IMR-90 (cell line): ENCODE measurements at regions not wholly inside any gene's neighbourhood (a gene's known extent, or its start where the extent isn't known, plus 50 kb on each side); places are given as distances from the start of the nearest gene placed in this dataset.

Source experiments
- ATAC-seq: fragments of 200-7000 bp; cut with Tn5 transposase; 2 replicates; pipeline ENCODE4 v1.9.1; 2020; ENCODE audit warnings: low read depth, mild to moderate bottlenecking, moderate library complexity
- BruUV-seq: library from RNA; stranded (reverse); fragments of 400-500 nt; replicated peaks from 2 replicates; lab custom pipeline; 2021; lab: Mats Ljungman, UMichigan
- CTCF ChIA-PET: fragments of 300-600 bp; formaldehyde crosslinking; extraction: SDS; loops from one replicate; lab custom pipeline; 2021; ENCODE audit warnings: antibody characterized with exemption; lab: Yijun Ruan, JAX
- POLR2A ChIA-PET: fragments of 300-600 bp; sonication (Branson Sonifier 250); formaldehyde crosslinking; loops from one replicate; lab custom pipeline; 2022; ENCODE audit warnings: antibody characterized with exemption; ENCODE audit not compliant: unreplicated experiment; lab: Charles Lee
- DNase-seq: peaks from one replicate; pipeline ENCODE4 v3.0.0; 2013
- H2AFZ ChIP-seq: replicated peaks from 2 replicates; pipeline ENCODE3; 2013; ENCODE audit warnings: low read length, mild to moderate bottlenecking; ENCODE audit not compliant: poor library complexity
- H2AK5ac ChIP-seq: 2 replicates; pipeline ENCODE4 v1.6.1; 2013; ENCODE audit warnings: low read depth, low read length, inconsistent platforms
- H2AK9ac ChIP-seq: replicated peaks from 2 replicates; pipeline ENCODE3; 2013; ENCODE audit warnings: mild to moderate bottlenecking, low read depth, low read length, moderate library complexity; ENCODE audit not compliant: poor library complexity
- H2BK120ac ChIP-seq: 2 replicates; pipeline ENCODE4 v1.6.1; 2013; ENCODE audit warnings: low read depth, low read length, inconsistent platforms
- H2BK15ac ChIP-seq: 3 replicates; pipeline ENCODE4 v1.6.1; 2013; ENCODE audit warnings: low read depth, low read length, inconsistent platforms
- H2BK20ac ChIP-seq: 2 replicates; pipeline ENCODE4 v1.6.1; 2013; ENCODE audit warnings: low read depth, mild to moderate bottlenecking, inconsistent platforms, low read length, moderate library complexity
- H2BK5ac ChIP-seq: 2 replicates; pipeline ENCODE4 v1.6.1; 2013; ENCODE audit warnings: mild to moderate bottlenecking, low read depth, low read length, inconsistent platforms; ENCODE audit not compliant: poor library complexity, severe bottlenecking
- H3K14ac ChIP-seq: replicated peaks from 2 replicates; pipeline ENCODE4 v1.6.1; 2013; ENCODE audit warnings: low read depth, low read length, inconsistent platforms
- H3K18ac ChIP-seq: 2 replicates; pipeline ENCODE4 v1.6.1; 2013; ENCODE audit warnings: low read depth, low read length, control low read depth
- H3K23ac ChIP-seq: 2 replicates; pipeline ENCODE4 v1.6.1; 2013; ENCODE audit warnings: low read depth, low read length, inconsistent platforms
- H3K27ac ChIP-seq: 2 replicates; pipeline ENCODE4 v1.5.1; 2013; ENCODE audit warnings: mild to moderate bottlenecking, control low read depth, low read length; ENCODE audit not compliant: insufficient read depth
- H3K27me3 ChIP-seq: 2 replicates; pipeline ENCODE4 v1.6.1; 2013; ENCODE audit warnings: low read length; ENCODE audit not compliant: control insufficient read depth, insufficient read depth
- H3K36me3 ChIP-seq: 2 replicates; pipeline ENCODE4 v1.6.1; 2013; ENCODE audit warnings: low read length, mixed read lengths; ENCODE audit not compliant: control insufficient read depth, insufficient read depth
- H3K4ac ChIP-seq: 2 replicates; pipeline ENCODE4 v1.6.1; 2013; ENCODE audit warnings: low read depth, low read length, inconsistent platforms
- H3K4me1 ChIP-seq: 2 replicates; pipeline ENCODE4 v1.6.1; 2013; ENCODE audit warnings: low read length, mixed read lengths; ENCODE audit not compliant: control insufficient read depth, insufficient read depth
- H3K4me2 ChIP-seq: 2 replicates; pipeline ENCODE4 v1.6.1; 2013; ENCODE audit warnings: low read depth, mild to moderate bottlenecking, control low read depth, low read length, moderate library complexity
- H3K4me3 ChIP-seq: 2 replicates; pipeline ENCODE4 v1.5.1; 2013; ENCODE audit warnings: low read depth, mild to moderate bottlenecking, control low read depth, low read length, moderate library complexity; ENCODE audit not compliant: insufficient read depth
- H3K56ac ChIP-seq: 2 replicates; pipeline ENCODE4 v1.6.1; 2013; ENCODE audit warnings: low read length, inconsistent platforms; ENCODE audit not compliant: insufficient read depth; ENCODE audit errors: extremely low read depth
- H3K79me1 ChIP-seq, 2 experiments: 2 replicates each; pipeline ENCODE4 v1.6.1; 2013; ENCODE audit warnings: low read length in 2 of 2, inconsistent platforms in 1 of 2, low read depth in 1 of 2
- H3K9ac ChIP-seq: 2 replicates; pipeline ENCODE4 v1.6.1; 2013; ENCODE audit warnings: low read depth, low read length, control low read depth
- H3K9me1 ChIP-seq: 2 replicates; pipeline ENCODE4 v1.6.1; 2013; ENCODE audit warnings: low read length, inconsistent platforms; ENCODE audit not compliant: insufficient read depth
- H3K9me3 ChIP-seq: 2 replicates; pipeline ENCODE4 v1.6.1; 2013; ENCODE audit warnings: low read length; ENCODE audit not compliant: control insufficient read depth, insufficient read depth
- H4K20me1 ChIP-seq: 2 replicates; pipeline ENCODE4 v1.6.1; 2013; ENCODE audit warnings: low read length, inconsistent platforms; ENCODE audit not compliant: insufficient read depth
- H4K5ac ChIP-seq: 2 replicates; pipeline ENCODE4 v1.6.1; 2013; ENCODE audit warnings: mild to moderate bottlenecking, low read depth, low read length, control low read depth
- H4K8ac ChIP-seq, 2 experiments: 2 replicates each; pipeline ENCODE4 v1.6.1; 2013; ENCODE audit warnings: low read depth in 2 of 2, low read length in 2 of 2, control low read depth in 1 of 2, inconsistent platforms in 1 of 2
- H4K91ac ChIP-seq: 2 replicates; pipeline ENCODE4 v1.6.1; 2013; ENCODE audit warnings: low read depth, low read length, inconsistent platforms; ENCODE audit not compliant: insufficient read depth
- BHLHE40 ChIP-seq: fragments of 150-350 bp; IDR thresholded peaks from 2 replicates; pipeline ENCODE4 v1.6.1; 2016; ENCODE audit warnings: mild to moderate bottlenecking, low read depth, low read length
- CEBPB ChIP-seq: IDR thresholded peaks from 2 replicates; pipeline ENCODE4 v1.6.1; 2012; ENCODE audit warnings: low read depth, low read length, improper control_type of control experiment
- CHD1 ChIP-seq: IDR thresholded peaks from 2 replicates; pipeline ENCODE4 v1.6.1; 2012; ENCODE audit warnings: low read depth, low read length, improper control_type of control experiment
- ELK1 ChIP-seq: fragments of 150-350 bp; IDR thresholded peaks from 2 replicates; pipeline ENCODE4 v1.6.1; 2016; ENCODE audit warnings: low read depth, mild to moderate bottlenecking, low read length, moderate library complexity, borderline replicate concordance
- FOS ChIP-seq: fragments of 150-350 bp; IDR thresholded peaks from 2 replicates; pipeline ENCODE4 v1.6.1; 2016; ENCODE audit warnings: low read depth, low read length
- MAFK ChIP-seq: IDR thresholded peaks from 2 replicates; pipeline ENCODE4 v1.6.1; 2012; ENCODE audit warnings: low read depth, low read length, improper control_type of control experiment
- MAZ ChIP-seq: IDR thresholded peaks from 2 replicates; pipeline ENCODE4 v1.6.1; 2012; ENCODE audit warnings: low read depth, mild to moderate bottlenecking, low read length, improper control_type of control experiment, moderate library complexity, borderline replicate concordance
- MXI1 ChIP-seq: IDR thresholded peaks from 2 replicates; pipeline ENCODE4 v1.6.1; 2012; ENCODE audit warnings: low read depth, mild to moderate bottlenecking, low read length, moderate library complexity, borderline replicate concordance
- NFE2L2 ChIP-seq: fragments of 150-350 bp; IDR thresholded peaks from 2 replicates; pipeline ENCODE4 v1.6.1; 2016; ENCODE audit warnings: low read depth, mild to moderate bottlenecking, low read length
- POLR2A ChIP-seq: IDR thresholded peaks from 2 replicates; pipeline ENCODE4 v1.6.1; 2012; ENCODE audit warnings: mild to moderate bottlenecking, low read depth, low read length
- RAD21 ChIP-seq: IDR thresholded peaks from 2 replicates; pipeline ENCODE4 v1.6.1; 2012; ENCODE audit warnings: low read length, improper control_type of control experiment
- RCOR1 ChIP-seq: IDR thresholded peaks from 2 replicates; pipeline ENCODE4 v1.6.1; 2012; ENCODE audit warnings: mild to moderate bottlenecking, low read length, improper control_type of control experiment; ENCODE audit not compliant: insufficient replicate concordance
- RFX5 ChIP-seq: IDR thresholded peaks from 2 replicates; pipeline ENCODE4 v1.8.0; 2012; ENCODE audit warnings: low read depth, mild to moderate bottlenecking, low read length, moderate library complexity
- SMC3 ChIP-seq: fragments of 150-350 bp; IDR thresholded peaks from 2 replicates; pipeline ENCODE4 v1.6.1; 2016; ENCODE audit warnings: low read depth, mild to moderate bottlenecking, antibody characterized with exemption, low read length, moderate library complexity
- WGBS, 2 experiments: methylation state at CpG; one replicate each; pipeline versions ENCODE4 v1.1.5 to v1.1.7; 2013; ENCODE audit warnings: missing lambda C conversion rate in 2 of 2; ENCODE audit not compliant: insufficient read length in 1 of 2; ENCODE audit errors: extremely low coverage in 2 of 2; 5-methylcytosine and 5-hydroxymethylcytosine counted together
- dilution Hi-C: fragments of 300-500 bp; cut with HindIII; formaldehyde crosslinking; loops from one replicate; pipeline ENCODE4 v1.14.3; 2018; ENCODE audit warnings: low sequenced_read_pairs; ENCODE audit not compliant: unreplicated experiment
- in situ Hi-C: fragments of 300-500 bp; cut with MboI; formaldehyde crosslinking; loops from 3 replicates; pipeline ENCODE4 v1.14.3; 2019; ENCODE audit warnings: low sequenced_read_pairs, inconsistent platforms, mixed read lengths
- intact Hi-C: fragments of 100-400 bp; cut with micrococcal nuclease; formaldehyde crosslinking; loops from 2 replicates; pipeline ENCODE4 v1.10.0; 2022
- TF ChIP-seq, protein P1 (sequence below): conservative IDR thresholded peaks from 2 replicates; pipeline ENCODE4 v1.5.1; 2012; ENCODE audit warnings: mild to moderate bottlenecking, low read depth, low read length, improper control_type of control experiment
- TF ChIP-seq, protein P2 (sequence below): fragments of 150-350 bp; IDR thresholded peaks from 2 replicates; pipeline ENCODE4 v1.6.1; 2017; ENCODE audit warnings: mild to moderate bottlenecking, antibody characterized with exemption, low read length, low read depth

- Histone ChIP-seq H4K5ac (no peak overlapping the region), H3K4ac (no peak overlapping the region), H2BK120ac (no peak overlapping the region), H3K9me3 (no peaks in the 10 kb centered on the region), H3K4me1 (no peaks in the 10 kb centered on the region), H3K4me3 (no peak overlapping the region), H4K8ac (no peak overlapping the region), H3K36me3 (no peaks in the 10 kb centered on the region), H3K27me3 (no peaks in the 10 kb centered on the region), H3K9ac (no peak overlapping the region), H2BK15ac (no peak overlapping the region), H3K56ac (no peak overlapping the region), H3K4me2 (no peak overlapping the region), H3K27ac (no peak overlapping the region), H3K23ac (no peak overlapping the region), H4K91ac (no peak overlapping the region), H3K18ac (no peak overlapping the region), H2BK20ac (no peak overlapping the region), H2AK9ac (no peak overlapping the region), H2BK5ac (no peak overlapping the region), H3K9me1 (no peaks in the 10 kb centered on the region), H2AK5ac (no peak overlapping the region), H3K79me1 (no peaks in the 10 kb centered on the region), H2AFZ (no peak overlapping the region), H3K14ac (no peak overlapping the region), H4K20me1 (no peaks in the 10 kb centered on the region)
- dilution Hi-C loops, result no loop called here
- ChIA-PET POLR2A (no interaction called here), CTCF (no interaction called here)
- no peak for ATAC-seq
- TF ChIP-seq RFX5 (no peak), RAD21 (no peak), MAFK (no peak), POLR2A (no peak), ELK1 (no peak), RCOR1 (no peak), BHLHE40 (no peak), FOS (no peak), MAZ (no peak), SMC3 (no peak), MXI1 (no peak), CEBPB (no peak), NFE2L2 (no peak), CHD1 (no peak)
- TF ChIP-seq, protein P1, sequence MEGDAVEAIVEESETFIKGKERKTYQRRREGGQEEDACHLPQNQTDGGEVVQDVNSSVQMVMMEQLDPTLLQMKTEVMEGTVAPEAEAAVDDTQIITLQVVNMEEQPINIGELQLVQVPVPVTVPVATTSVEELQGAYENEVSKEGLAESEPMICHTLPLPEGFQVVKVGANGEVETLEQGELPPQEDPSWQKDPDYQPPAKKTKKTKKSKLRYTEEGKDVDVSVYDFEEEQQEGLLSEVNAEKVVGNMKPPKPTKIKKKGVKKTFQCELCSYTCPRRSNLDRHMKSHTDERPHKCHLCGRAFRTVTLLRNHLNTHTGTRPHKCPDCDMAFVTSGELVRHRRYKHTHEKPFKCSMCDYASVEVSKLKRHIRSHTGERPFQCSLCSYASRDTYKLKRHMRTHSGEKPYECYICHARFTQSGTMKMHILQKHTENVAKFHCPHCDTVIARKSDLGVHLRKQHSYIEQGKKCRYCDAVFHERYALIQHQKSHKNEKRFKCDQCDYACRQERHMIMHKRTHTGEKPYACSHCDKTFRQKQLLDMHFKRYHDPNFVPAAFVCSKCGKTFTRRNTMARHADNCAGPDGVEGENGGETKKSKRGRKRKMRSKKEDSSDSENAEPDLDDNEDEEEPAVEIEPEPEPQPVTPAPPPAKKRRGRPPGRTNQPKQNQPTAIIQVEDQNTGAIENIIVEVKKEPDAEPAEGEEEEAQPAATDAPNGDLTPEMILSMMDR, result no peak
- TF ChIP-seq, protein P2, sequence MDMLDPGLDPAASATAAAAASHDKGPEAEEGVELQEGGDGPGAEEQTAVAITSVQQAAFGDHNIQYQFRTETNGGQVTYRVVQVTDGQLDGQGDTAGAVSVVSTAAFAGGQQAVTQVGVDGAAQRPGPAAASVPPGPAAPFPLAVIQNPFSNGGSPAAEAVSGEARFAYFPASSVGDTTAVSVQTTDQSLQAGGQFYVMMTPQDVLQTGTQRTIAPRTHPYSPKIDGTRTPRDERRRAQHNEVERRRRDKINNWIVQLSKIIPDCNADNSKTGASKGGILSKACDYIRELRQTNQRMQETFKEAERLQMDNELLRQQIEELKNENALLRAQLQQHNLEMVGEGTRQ, result no peak
- no TSS peak for BruUV-seq
- DNase-seq, result no peak
- WGBS, 2 experiments, result no CpG with 5 or more reads among the region's 2 CpGs
- intact Hi-C loops, result no loop called here
- in situ Hi-C loops, result no loop called here
Measured at GRCh38 chr19:30888937-30889336, 460.3 kb downstream of the TSHZ3 start.
